SK-N-SH (cell line): ENCODE measurements at regions not wholly inside any gene's neighbourhood (a gene's known extent, or its start where the extent isn't known, plus 50 kb on each side); places are given as distances from the start of the nearest gene placed in this dataset.
"Not testable (repeated sequence)": the region's sequence is repeated elsewhere in the genome, so short reads cannot be mapped to it uniquely, and the experiment has no call there.

Experiments
- CTCF ChIA-PET: fragments of 300-600, 350-600 bp; formaldehyde crosslinking; extraction: SDS; loops from one replicate; lab custom pipeline; 2021; lab: Yijun Ruan, JAX
- POLR2A ChIA-PET: fragments of 350-600 bp; sonication (Branson Sonifier 250); formaldehyde crosslinking; extraction: SDS; loops from one replicate; lab custom pipeline; 2020; ENCODE audit warnings: antibody characterized with exemption, inconsistent platforms; lab: Yijun Ruan, JAX
- DNase-seq: peaks from one replicate; pipeline ENCODE4 v3.0.0; 2012
- H2AFZ ChIP-seq: fragments of 200-600 bp; sonication (generic); 2 replicates; pipeline ENCODE4 v1.8.1; 2016; ENCODE audit warnings: antibody characterized with exemption, mild to moderate bottlenecking, low read depth
- H3F3A ChIP-seq: fragments of 200-600 bp; sonication (generic); replicated peaks from 2 replicates; pipeline ENCODE3; 2016; ENCODE audit warnings: antibody characterized with exemption, mild to moderate bottlenecking; ENCODE audit not compliant: insufficient read depth
- H3K27ac ChIP-seq, 2 experiments: fragments of 200-500 bp in 1 of 2; fragments of 200-600 bp in 1 of 2; sonication (Bioruptor generic) in 1 of 2; sonication (generic), shearing (Covaris generic) in 1 of 2; 2 replicates each; pipeline versions ENCODE4 v1.5.1 to v1.6.1; 2014 to 2016; ENCODE audit warnings: low read depth in 2 of 2, inconsistent platforms in 1 of 2, low read length in 1 of 2, mild to moderate bottlenecking in 1 of 2, mixed read lengths in 1 of 2
- H3K27me3 ChIP-seq: fragments of 200-600 bp; sonication (generic), shearing (Covaris generic); 2 replicates; pipeline ENCODE4 v1.6.1; 2016; ENCODE audit warnings: mixed run types; ENCODE audit not compliant: insufficient read depth
- H3K36me3 ChIP-seq, 2 experiments: fragments of 200-500 bp in 1 of 2; fragments of 200-600 bp in 1 of 2; sonication (Bioruptor generic) in 1 of 2; sonication (generic) in 1 of 2; replicated peaks in 1 of 2; 2 replicates each; pipeline versions ENCODE3 to v1.5.1; 2014 to 2016; ENCODE audit warnings: low read length in 1 of 2, mild to moderate bottlenecking in 1 of 2; ENCODE audit not compliant: insufficient read depth in 2 of 2, control insufficient read depth in 1 of 2
- H3K4me1 ChIP-seq, 2 experiments: fragments of 200-500 bp in 1 of 2; fragments of 200-600 bp in 1 of 2; sonication (Bioruptor generic) in 1 of 2; sonication (generic), shearing (Covaris generic) in 1 of 2; 2 replicates each; pipeline versions ENCODE4 v1.5.1 to v1.6.1; 2014 to 2016; ENCODE audit warnings: low read depth in 1 of 2, low read length in 1 of 2, mixed run types in 1 of 2; ENCODE audit not compliant: insufficient read depth in 2 of 2, control insufficient read depth in 1 of 2
- H3K4me2 ChIP-seq: fragments of 200-600 bp; sonication (generic), shearing (Covaris generic); 2 replicates; pipeline ENCODE4 v1.6.1; 2017; ENCODE audit warnings: mixed run types
- H3K4me3 ChIP-seq, 2 experiments: fragments of 200-500 bp in 1 of 2; fragments of 200-600 bp in 1 of 2; sonication (Bioruptor generic) in 1 of 2; sonication (generic), shearing (Covaris generic) in 1 of 2; 2 replicates each; pipeline versions ENCODE4 v1.5.1 to v1.8.1; 2014 to 2016; ENCODE audit warnings: low read depth in 2 of 2, inconsistent platforms in 1 of 2, low read length in 1 of 2, mild to moderate bottlenecking in 1 of 2, mixed read lengths in 1 of 2, moderate library complexity in 1 of 2
- H3K79me2 ChIP-seq: fragments of 200-600 bp; sonication (generic); 2 replicates; pipeline ENCODE4 v1.8.1; 2017; ENCODE audit warnings: mild to moderate bottlenecking; ENCODE audit not compliant: insufficient read depth
- H3K9ac ChIP-seq: fragments of 200-600 bp; sonication (generic); 2 replicates; pipeline ENCODE4 v1.6.1; 2017; ENCODE audit warnings: mixed run types
- H3K9me2 ChIP-seq: fragments of 200-600 bp; sonication (generic); 2 replicates; pipeline ENCODE4 v1.6.1; 2017; ENCODE audit warnings: mixed run types
- H3K9me3 ChIP-seq: fragments of 200-600 bp; sonication (generic); 2 replicates; pipeline ENCODE4 v1.6.1; 2017; ENCODE audit warnings: mixed run types, mild to moderate bottlenecking, moderate library complexity
- H4K20me1 ChIP-seq: fragments of 200-600 bp; sonication (generic); 2 replicates; pipeline ENCODE4 v1.6.1; 2017; ENCODE audit warnings: mild to moderate bottlenecking, mixed run types; ENCODE audit not compliant: insufficient read depth
- CTCF ChIP-seq: fragments of 200-600 bp; sonication (generic); IDR thresholded peaks from 2 replicates; pipeline ENCODE4 v1.6.1; 2017; ENCODE audit warnings: antibody characterized with exemption, mild to moderate bottlenecking, moderate library complexity
- ELF1 ChIP-seq: IDR thresholded peaks from 2 replicates; pipeline ENCODE4 v1.4.0; 2012
- EZH2phosphoT487 ChIP-seq: fragments of 200-600 bp; sonication (generic); IDR thresholded peaks from 2 replicates; pipeline ENCODE4 v1.6.1; 2017; ENCODE audit warnings: low read depth, mixed run types, mild to moderate bottlenecking, antibody characterized with exemption, moderate library complexity, borderline replicate concordance
- FOXJ3 ChIP-seq: sonication (generic); formaldehyde crosslinking; IDR thresholded peaks from 2 replicates; pipeline ENCODE4 v1.5.1; 2020; ENCODE audit warnings: mild to moderate bottlenecking, missing genetic modification reagents
- FOXM1 ChIP-seq: IDR thresholded peaks from 2 replicates; pipeline ENCODE4 v1.4.0; 2012; ENCODE audit warnings: low read depth, mild to moderate bottlenecking
- JUND ChIP-seq: IDR thresholded peaks from 2 replicates; pipeline ENCODE4 v1.4.0; 2012
- MEF2A ChIP-seq: IDR thresholded peaks from 2 replicates; pipeline ENCODE4 v1.4.0; 2012; ENCODE audit warnings: low read depth, borderline replicate concordance
- NFIC ChIP-seq: IDR thresholded peaks from 2 replicates; pipeline ENCODE4 v1.4.0; 2012; ENCODE audit warnings: borderline replicate concordance
- NRF1 ChIP-seq: IDR thresholded peaks from 2 replicates; pipeline ENCODE4 v1.6.1; 2012; ENCODE audit warnings: low read depth, mild to moderate bottlenecking, low read length
- POLR2AphosphoS5 ChIP-seq: IDR thresholded peaks from 2 replicates; pipeline ENCODE4 v1.6.1; 2012; ENCODE audit warnings: low read depth, low read length
- RAD21 ChIP-seq: IDR thresholded peaks from 2 replicates; pipeline ENCODE4 v1.6.1; 2012; ENCODE audit warnings: mild to moderate bottlenecking, low read length
- RCOR1 ChIP-seq: fragments of 150-350 bp; IDR thresholded peaks from 2 replicates; pipeline ENCODE4 v1.6.1; 2017; ENCODE audit warnings: antibody characterized with exemption, low read length
- REST ChIP-seq: IDR thresholded peaks from 2 replicates; pipeline ENCODE4 v1.6.1; 2012; ENCODE audit warnings: mild to moderate bottlenecking, low read depth, low read length, moderate library complexity
- RFX5 ChIP-seq: IDR thresholded peaks from 2 replicates; pipeline ENCODE4 v1.6.1; 2012; ENCODE audit warnings: mild to moderate bottlenecking, improper control_type of control experiment, low read length
- TEAD4 ChIP-seq: IDR thresholded peaks from 2 replicates; pipeline ENCODE4 v1.4.0; 2012; ENCODE audit warnings: mild to moderate bottlenecking, borderline replicate concordance; ENCODE audit not compliant: insufficient read depth
- USF1 ChIP-seq: IDR thresholded peaks from 2 replicates; pipeline ENCODE4 v1.4.0; 2012; ENCODE audit warnings: low read depth, borderline replicate concordance
- USF2 ChIP-seq: fragments of 150-350 bp; IDR thresholded peaks from 2 replicates; pipeline ENCODE4 v1.6.1; 2017; ENCODE audit warnings: antibody characterized with exemption, low read length, low read depth, borderline replicate concordance
- WGBS: methylation state at CpG from one replicate; pipeline ENCODE4 v1.1.6; 2017; ENCODE audit warnings: low lambda C conversion rate; 5-methylcytosine and 5-hydroxymethylcytosine counted together

- H3K36me3 ChIP-seq = no peaks in the 10 kb centered on the region
- H4K20me1 ChIP-seq = no peaks in the 10 kb centered on the region
- no peak overlapping the region for H3K4me3 ChIP-seq
- 14% methylated on average over 2 of the region's 2 CpGs for WGBS
- DNase-seq = no peak
- H3K4me1 ChIP-seq = no peaks in the 10 kb centered on the region
- no peak overlapping the region for H3K27ac ChIP-seq
- no peaks in the 10 kb centered on the region for H3K27me3 ChIP-seq
- no peak overlapping the region for H3K4me2 ChIP-seq
- no peak overlapping the region for H2AFZ ChIP-seq
- CTCF ChIA-PET = interaction anchor here (0.5 kb wide), 1 partner anchor 378 kb away, joined by 3 read pairs; no protein-coding TSS in a partner anchor
- POLR2A ChIA-PET = no interaction called here
- H3F3A ChIP-seq = no peaks in the 10 kb centered on the region
- H3K79me2 ChIP-seq = no peaks in the 10 kb centered on the region
- H3K9me3 ChIP-seq = no peaks in the 10 kb centered on the region
- no peaks in the 10 kb centered on the region for H3K9me2 ChIP-seq
- TF ChIP-seq FOXJ3 (CRISPR knock-in tag) (no peak), REST (no peak), RFX5 (no peak), FOXM1 (no peak), ELF1 (no peak)
- TF ChIP-seq, all 33 proteins: peak for 0
- no peak overlapping the region for H3K9ac ChIP-seq
Measured at GRCh38 chr3:153404157-153404556, 242.1 kb downstream of the RAP2B start.

GRCh38 chr3:153405320-153405719 is 243.3 kb downstream of the RAP2B start:
- H3K9me2 ChIP-seq, CTCF ChIA-PET, POLR2A ChIA-PET, DNase-seq, H3K4me2 ChIP-seq, H3K79me2 ChIP-seq, H3F3A ChIP-seq, H3K27me3 ChIP-seq, H4K20me1 ChIP-seq, H3K9ac ChIP-seq, H3K4me1 ChIP-seq, H3K4me3 ChIP-seq, H3K36me3 ChIP-seq, H3K9me3 ChIP-seq, H2AFZ ChIP-seq, H3K27ac ChIP-seq: not testable (repeated sequence)
- 53% methylated on average over 4 of the region's 4 CpGs for WGBS

GRCh38 chr3:153410517-153410916 is 248.5 kb downstream of the RAP2B start:
- POLR2A ChIA-PET = no interaction called here
- Histone ChIP-seq H3K9me2 (0 out of 2 replicates have a peak, but pooled peaks cover 4% of the 10 kb centered on the region), H3K27ac (no peak overlapping the region), H3K9ac (no peak overlapping the region), H2AFZ (peak overlapping the region; percentile 85; the same call in 1 of the 2 replicates), H3K79me2 (no peaks in the 10 kb centered on the region), H3K4me3 (no peak overlapping the region), H3K4me2 (no peak overlapping the region), H3K27me3 (no peaks in the 10 kb centered on the region), H3K9me3 (no peaks in the 10 kb centered on the region), H3F3A (no peaks in the 10 kb centered on the region), H3K36me3 (no peaks in the 10 kb centered on the region), H4K20me1 (no peaks in the 10 kb centered on the region), H3K4me1 (no peaks in the 10 kb centered on the region)
- CTCF ChIA-PET = no interaction called here
- no peak for TF ChIP-seq NRF1
- no peak for TF ChIP-seq CTCF
- TF ChIP-seq RCOR1 = no peak
- TF ChIP-seq USF2 = no peak
- no peak for TF ChIP-seq EZH2phosphoT487
- no peak for TF ChIP-seq FOXJ3 (CRISPR knock-in tag)
- TF ChIP-seq MEF2A = no peak
- TF ChIP-seq RAD21 = no peak
- TF ChIP-seq JUND = no peak
- TF ChIP-seq TEAD4 = no peak
- TF ChIP-seq USF1 = no peak
- no peak for TF ChIP-seq POLR2AphosphoS5
- no peak for TF ChIP-seq NFIC
- DNase-seq = no peak
- WGBS = 10% methylated on average over 3 of the region's 3 CpGs
